GM23338 (cell line): ENCODE measurements at regions not wholly inside any gene's neighbourhood (a gene's known extent, or its start where the extent isn't known, plus 50 kb on each side); places are given as distances from the start of the nearest gene placed in this dataset.

ENCODE experiments used
- ATAC-seq: fragments of 200-7000 bp; cut with Tn5 transposase; 3 replicates; pipeline ENCODE4 v1.9.1; 2020
- DNase-seq: peaks from one replicate; pipeline ENCODE4 v3.0.0-alpha.2; 2015; ENCODE audit warnings: low spot score
- H2AFZ ChIP-seq: fragments of 200-600 bp; sonication (generic); 2 replicates; pipeline ENCODE4 v1.8.0; 2016; ENCODE audit warnings: antibody characterized with exemption, mild to moderate bottlenecking, moderate library complexity
- H3F3A ChIP-seq: fragments of 200-600 bp; sonication (generic); replicated peaks from 2 replicates; pipeline ENCODE4 v1.8.0; 2017; ENCODE audit warnings: antibody characterized with exemption, mixed run types, low read depth
- H3K27ac ChIP-seq: fragments of 200-600 bp; sonication (generic); 2 replicates; pipeline ENCODE4 v1.6.1; 2016; ENCODE audit warnings: low read depth
- H3K27me3 ChIP-seq: fragments of 200-600 bp; sonication (generic); 2 replicates; pipeline ENCODE4 v1.8.0; 2016; ENCODE audit warnings: mild to moderate bottlenecking, mixed run types, moderate library complexity; ENCODE audit not compliant: insufficient read depth
- H3K36me3 ChIP-seq: fragments of 200-600 bp; sonication (generic); 2 replicates; pipeline ENCODE4 v1.8.0; 2016; ENCODE audit warnings: mild to moderate bottlenecking; ENCODE audit not compliant: insufficient read depth
- H3K4me1 ChIP-seq: fragments of 200-600 bp; sonication (generic); 2 replicates; pipeline ENCODE4 v1.8.0; 2016; ENCODE audit warnings: mild to moderate bottlenecking, moderate library complexity; ENCODE audit not compliant: insufficient read depth
- H3K4me2 ChIP-seq: fragments of 200-600 bp; sonication (generic); 2 replicates; pipeline ENCODE4 v1.7.1; 2017; ENCODE audit warnings: mixed run types
- H3K4me3 ChIP-seq: fragments of 200-600 bp; sonication (generic); 2 replicates; pipeline ENCODE4 v1.6.1; 2016; ENCODE audit warnings: mixed run types
- H3K79me2 ChIP-seq: fragments of 200-600 bp; sonication (generic); replicated peaks from 2 replicates; pipeline ENCODE4 v1.8.0; 2017; ENCODE audit warnings: mild to moderate bottlenecking; ENCODE audit not compliant: insufficient read depth
- H3K9me2 ChIP-seq: fragments of 200-600 bp; sonication (generic); 2 replicates; pipeline ENCODE4 v1.8.0; 2017; ENCODE audit not compliant: insufficient read depth
- H4K20me1 ChIP-seq: fragments of 200-600 bp; sonication (generic); replicated peaks from 2 replicates; pipeline ENCODE4 v1.8.0; 2017; ENCODE audit warnings: mild to moderate bottlenecking; ENCODE audit not compliant: insufficient read depth
- H3K27ac Mint-ChIP-seq: 2 replicates; pipeline ENCODE4 v1.8.0; 2020; ENCODE audit warnings: inconsistent platforms, mild to moderate bottlenecking, moderate library complexity, mixed read lengths
- H3K27me3 Mint-ChIP-seq: 3 replicates; pipeline ENCODE4 v1.8.0; 2022; ENCODE audit warnings: low read depth, mild to moderate bottlenecking, moderate library complexity, mixed read lengths, inconsistent platforms; ENCODE audit not compliant: insufficient read depth, poor library complexity
- H3K36me3 Mint-ChIP-seq: 3 replicates; pipeline ENCODE4 v1.8.0; 2021; ENCODE audit warnings: low read depth, mild to moderate bottlenecking, inconsistent platforms, moderate library complexity, mixed read lengths
- H3K4me1 Mint-ChIP-seq: 3 replicates; pipeline ENCODE4 v1.8.0; 2020; ENCODE audit warnings: mild to moderate bottlenecking, inconsistent platforms, mixed read lengths
- H3K4me3 Mint-ChIP-seq: 3 replicates; pipeline ENCODE4 v1.8.0; 2021; ENCODE audit warnings: moderate library complexity, mild to moderate bottlenecking, inconsistent platforms, mixed read lengths
- H3K9me3 Mint-ChIP-seq: 3 replicates; pipeline ENCODE4 v1.8.0; 2020; ENCODE audit warnings: moderate library complexity, mild to moderate bottlenecking, inconsistent platforms, mixed read lengths
- CREB1 ChIP-seq: fragments of 250-450 bp; sonication (Bioruptor Pico); IDR thresholded peaks from 2 replicates; pipeline ENCODE4 v1.5.0; 2020; ENCODE audit warnings: low read depth, mild to moderate bottlenecking, moderate library complexity
- ETS1 ChIP-seq: IDR thresholded peaks from 2 replicates; pipeline ENCODE4 v1.6.1; 2016; ENCODE audit warnings: antibody characterized with exemption
- EZH2 ChIP-seq: fragments of 200-600 bp; sonication (generic); IDR thresholded peaks from one replicate; pipeline ENCODE4 v1.8.0; 2017; ENCODE audit warnings: antibody characterized with exemption, mild to moderate bottlenecking, low read depth; ENCODE audit not compliant: unreplicated experiment
- EZH2phosphoT487 ChIP-seq: fragments of 200-600 bp; sonication (generic); IDR thresholded peaks from one replicate; pipeline ENCODE4 v1.8.1; 2018; ENCODE audit warnings: antibody characterized with exemption; ENCODE audit not compliant: unreplicated experiment
- JUNB ChIP-seq: IDR thresholded peaks from one replicate; pipeline ENCODE4 v1.6.1; 2016; ENCODE audit warnings: antibody characterized with exemption; ENCODE audit not compliant: unreplicated experiment
- NANOG ChIP-seq: IDR thresholded peaks from 2 replicates; pipeline ENCODE4 v1.6.1; 2016; ENCODE audit warnings: antibody characterized with exemption, borderline replicate concordance
- STAT1 ChIP-seq: IDR thresholded peaks from one replicate; pipeline ENCODE4 v1.6.1; 2016; ENCODE audit warnings: antibody characterized with exemption; ENCODE audit not compliant: unreplicated experiment
- ZNF114 ChIP-seq: fragments of 250-450 bp; sonication (Bioruptor Pico); IDR thresholded peaks from 2 replicates; pipeline ENCODE4 v1.5.0; 2020; ENCODE audit warnings: mild to moderate bottlenecking, moderate library complexity
- ZNF331 ChIP-seq: fragments of 250-450 bp; sonication (Bioruptor Pico); IDR thresholded peaks from 2 replicates; pipeline ENCODE4 v1.5.0; 2020; ENCODE audit warnings: low read depth, mild to moderate bottlenecking, moderate library complexity
- TF ChIP-seq, protein P1 (sequence below), 2 experiments: fragments of 200-600 bp in 1 of 2; sonication (generic) in 1 of 2; conservative IDR thresholded peaks; 2 replicates each; pipeline versions ENCODE4 v1.5.1 to v1.6.1; 2016 to 2017; ENCODE audit warnings: antibody characterized with exemption in 2 of 2, low read depth in 2 of 2, mild to moderate bottlenecking in 2 of 2, moderate library complexity in 1 of 2
- TF ChIP-seq, protein P2 (sequence below): fragments of 250-450 bp; sonication (Bioruptor Pico); IDR thresholded peaks from 2 replicates; pipeline ENCODE4 v1.5.0; 2020; ENCODE audit warnings: mild to moderate bottlenecking, moderate library complexity

- Mint-ChIP-seq H3K36me3 (peaks cover 3% of the 10 kb centered on the region; the same call in 2 of the 3 replicates), H3K27ac (no peak overlapping the region), H3K27me3 (peaks cover 3% of the 10 kb centered on the region), H3K4me3 (no peak overlapping the region), H3K9me3 (peaks cover 17% of the 10 kb centered on the region), H3K4me1 (peaks cover 6% of the 10 kb centered on the region)
- DNase-seq (no peak), ATAC-seq (no peak)
- H3F3A ChIP-seq = no peaks in the 10 kb centered on the region
- no peaks in the 10 kb centered on the region for H3K79me2 ChIP-seq
- H3K36me3 ChIP-seq = no peaks in the 10 kb centered on the region
- H3K4me2 ChIP-seq = no peak overlapping the region
- H4K20me1 ChIP-seq = no peaks in the 10 kb centered on the region
- H3K27ac ChIP-seq = no peak overlapping the region
- H3K4me1 ChIP-seq = no peaks in the 10 kb centered on the region
- H3K9me2 ChIP-seq = no peaks in the 10 kb centered on the region
- no peak for TF ChIP-seq ZNF331 (CRISPR knock-in tag)
- no peak overlapping the region for H2AFZ ChIP-seq
- H3K4me3 ChIP-seq = no peak overlapping the region
- H3K27me3 ChIP-seq = no peaks in the 10 kb centered on the region
These were observed 339.4 kb downstream of the FOXL1 start for GRCh38 chr16:86917471-86918365.

GRCh38 chr16:86918637-86919036, 340.3 kb downstream of the FOXL1 start:
- peaks cover 3% of the 10 kb centered on the region; the same call in 2 of the 3 replicates for H3K36me3 Mint-ChIP-seq
- no peaks in the 10 kb centered on the region for H3K79me2 ChIP-seq
- TF ChIP-seq EZH2phosphoT487 (no peak), ZNF331 (CRISPR knock-in tag) (no peak), CREB1 (CRISPR knock-in tag) (no peak), NANOG (no peak), ETS1 (no peak), ZNF114 (no peak), STAT1 (no peak), EZH2 (no peak), JUNB (no peak)
- TF ChIP-seq, protein P1, sequence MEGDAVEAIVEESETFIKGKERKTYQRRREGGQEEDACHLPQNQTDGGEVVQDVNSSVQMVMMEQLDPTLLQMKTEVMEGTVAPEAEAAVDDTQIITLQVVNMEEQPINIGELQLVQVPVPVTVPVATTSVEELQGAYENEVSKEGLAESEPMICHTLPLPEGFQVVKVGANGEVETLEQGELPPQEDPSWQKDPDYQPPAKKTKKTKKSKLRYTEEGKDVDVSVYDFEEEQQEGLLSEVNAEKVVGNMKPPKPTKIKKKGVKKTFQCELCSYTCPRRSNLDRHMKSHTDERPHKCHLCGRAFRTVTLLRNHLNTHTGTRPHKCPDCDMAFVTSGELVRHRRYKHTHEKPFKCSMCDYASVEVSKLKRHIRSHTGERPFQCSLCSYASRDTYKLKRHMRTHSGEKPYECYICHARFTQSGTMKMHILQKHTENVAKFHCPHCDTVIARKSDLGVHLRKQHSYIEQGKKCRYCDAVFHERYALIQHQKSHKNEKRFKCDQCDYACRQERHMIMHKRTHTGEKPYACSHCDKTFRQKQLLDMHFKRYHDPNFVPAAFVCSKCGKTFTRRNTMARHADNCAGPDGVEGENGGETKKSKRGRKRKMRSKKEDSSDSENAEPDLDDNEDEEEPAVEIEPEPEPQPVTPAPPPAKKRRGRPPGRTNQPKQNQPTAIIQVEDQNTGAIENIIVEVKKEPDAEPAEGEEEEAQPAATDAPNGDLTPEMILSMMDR (conservative IDR thresholded peaks at IDR 0.05; ENCODE audit: low read depth in 2 of 2) = no peak
- TF ChIP-seq, protein P2, sequence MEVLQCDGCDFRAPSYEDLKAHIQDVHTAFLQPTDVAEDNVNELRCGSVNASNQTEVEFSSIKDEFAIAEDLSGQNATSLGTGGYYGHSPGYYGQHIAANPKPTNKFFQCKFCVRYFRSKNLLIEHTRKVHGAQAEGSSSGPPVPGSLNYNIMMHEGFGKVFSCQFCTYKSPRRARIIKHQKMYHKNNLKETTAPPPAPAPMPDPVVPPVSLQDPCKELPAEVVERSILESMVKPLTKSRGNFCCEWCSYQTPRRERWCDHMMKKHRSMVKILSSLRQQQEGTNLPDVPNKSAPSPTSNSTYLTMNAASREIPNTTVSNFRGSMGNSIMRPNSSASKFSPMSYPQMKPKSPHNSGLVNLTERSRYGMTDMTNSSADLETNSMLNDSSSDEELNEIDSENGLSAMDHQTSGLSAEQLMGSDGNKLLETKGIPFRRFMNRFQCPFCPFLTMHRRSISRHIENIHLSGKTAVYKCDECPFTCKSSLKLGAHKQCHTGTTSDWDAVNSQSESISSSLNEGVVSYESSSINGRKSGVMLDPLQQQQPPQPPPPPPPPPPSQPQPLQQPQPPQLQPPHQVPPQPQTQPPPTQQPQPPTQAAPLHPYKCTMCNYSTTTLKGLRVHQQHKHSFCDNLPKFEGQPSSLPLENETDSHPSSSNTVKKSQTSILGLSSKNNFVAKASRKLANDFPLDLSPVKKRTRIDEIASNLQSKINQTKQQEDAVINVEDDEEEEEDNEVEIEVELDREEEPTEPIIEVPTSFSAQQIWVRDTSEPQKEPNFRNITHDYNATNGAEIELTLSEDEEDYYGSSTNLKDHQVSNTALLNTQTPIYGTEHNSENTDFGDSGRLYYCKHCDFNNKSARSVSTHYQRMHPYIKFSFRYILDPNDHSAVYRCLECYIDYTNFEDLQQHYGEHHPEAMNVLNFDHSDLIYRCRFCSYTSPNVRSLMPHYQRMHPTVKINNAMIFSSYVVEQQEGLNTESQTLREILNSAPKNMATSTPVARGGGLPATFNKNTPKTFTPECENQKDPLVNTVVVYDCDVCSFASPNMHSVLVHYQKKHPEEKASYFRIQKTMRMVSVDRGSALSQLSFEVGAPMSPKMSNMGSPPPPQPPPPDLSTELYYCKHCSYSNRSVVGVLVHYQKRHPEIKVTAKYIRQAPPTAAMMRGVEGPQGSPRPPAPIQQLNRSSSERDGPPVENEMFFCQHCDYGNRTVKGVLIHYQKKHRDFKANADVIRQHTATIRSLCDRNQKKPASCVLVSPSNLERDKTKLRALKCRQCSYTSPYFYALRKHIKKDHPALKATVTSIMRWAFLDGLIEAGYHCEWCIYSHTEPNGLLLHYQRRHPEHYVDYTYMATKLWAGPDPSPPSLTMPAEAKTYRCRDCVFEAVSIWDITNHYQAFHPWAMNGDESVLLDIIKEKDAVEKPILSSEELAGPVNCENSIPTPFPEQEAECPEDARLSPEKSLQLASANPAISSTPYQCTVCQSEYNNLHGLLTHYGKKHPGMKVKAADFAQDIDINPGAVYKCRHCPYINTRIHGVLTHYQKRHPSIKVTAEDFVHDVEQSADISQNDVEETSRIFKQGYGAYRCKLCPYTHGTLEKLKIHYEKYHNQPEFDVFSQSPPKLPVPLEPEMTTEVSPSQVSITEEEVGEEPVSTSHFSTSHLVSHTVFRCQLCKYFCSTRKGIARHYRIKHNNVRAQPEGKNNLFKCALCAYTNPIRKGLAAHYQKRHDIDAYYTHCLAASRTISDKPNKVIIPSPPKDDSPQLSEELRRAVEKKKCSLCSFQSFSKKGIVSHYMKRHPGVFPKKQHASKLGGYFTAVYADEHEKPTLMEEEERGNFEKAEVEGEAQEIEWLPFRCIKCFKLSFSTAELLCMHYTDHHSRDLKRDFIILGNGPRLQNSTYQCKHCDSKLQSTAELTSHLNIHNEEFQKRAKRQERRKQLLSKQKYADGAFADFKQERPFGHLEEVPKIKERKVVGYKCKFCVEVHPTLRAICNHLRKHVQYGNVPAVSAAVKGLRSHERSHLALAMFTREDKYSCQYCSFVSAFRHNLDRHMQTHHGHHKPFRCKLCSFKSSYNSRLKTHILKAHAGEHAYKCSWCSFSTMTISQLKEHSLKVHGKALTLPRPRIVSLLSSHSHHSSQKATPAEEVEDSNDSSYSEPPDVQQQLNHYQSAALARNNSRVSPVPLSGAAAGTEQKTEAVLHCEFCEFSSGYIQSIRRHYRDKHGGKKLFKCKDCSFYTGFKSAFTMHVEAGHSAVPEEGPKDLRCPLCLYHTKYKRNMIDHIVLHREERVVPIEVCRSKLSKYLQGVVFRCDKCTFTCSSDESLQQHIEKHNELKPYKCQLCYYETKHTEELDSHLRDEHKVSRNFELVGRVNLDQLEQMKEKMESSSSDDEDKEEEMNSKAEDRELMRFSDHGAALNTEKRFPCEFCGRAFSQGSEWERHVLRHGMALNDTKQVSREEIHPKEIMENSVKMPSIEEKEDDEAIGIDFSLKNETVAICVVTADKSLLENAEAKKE (CRISPR knock-in tag) = no peak

More at GRCh38 chr16:86918637-86919036, 340.3 kb downstream of the FOXL1 start:
- Histone ChIP-seq H3K4me2 (no peak overlapping the region), H4K20me1 (no peaks in the 10 kb centered on the region), H3K4me1 (no peaks in the 10 kb centered on the region), H3K27ac (no peak overlapping the region), H3F3A (no peaks in the 10 kb centered on the region), H3K4me3 (no peak overlapping the region), H3K9me2 (no peaks in the 10 kb centered on the region), H3K27me3 (no peaks in the 10 kb centered on the region), H2AFZ (no peak overlapping the region), H3K36me3 (no peaks in the 10 kb centered on the region)
- ATAC-seq (no peak), DNase-seq (no peak)
- H3K4me3 Mint-ChIP-seq = no peak overlapping the region
- no peak overlapping the region for H3K27ac Mint-ChIP-seq
- peaks cover 3% of the 10 kb centered on the region for H3K27me3 Mint-ChIP-seq
- H3K4me1 Mint-ChIP-seq = peaks cover 6% of the 10 kb centered on the region
- peaks cover 17% of the 10 kb centered on the region for H3K9me3 Mint-ChIP-seq
